HL-60 (cell line): ENCODE measurements at regions not wholly inside any gene's neighbourhood (a gene's known extent, or its start where the extent isn't known, plus 50 kb on each side); places are given as distances from the start of the nearest gene placed in this dataset.

Experiments used
- POLR2AphosphoS5 ChIP-seq: IDR thresholded peaks from 2 replicates; pipeline ENCODE4 v1.6.1; 2012; ENCODE audit warnings: low read depth
- TF ChIP-seq, protein P1 (sequence below): IDR thresholded peaks from one replicate; pipeline ENCODE4 v1.5.1; 2011; ENCODE audit warnings: low read length, control low read depth, inconsistent platforms; ENCODE audit not compliant: insufficient read depth

DNA sequence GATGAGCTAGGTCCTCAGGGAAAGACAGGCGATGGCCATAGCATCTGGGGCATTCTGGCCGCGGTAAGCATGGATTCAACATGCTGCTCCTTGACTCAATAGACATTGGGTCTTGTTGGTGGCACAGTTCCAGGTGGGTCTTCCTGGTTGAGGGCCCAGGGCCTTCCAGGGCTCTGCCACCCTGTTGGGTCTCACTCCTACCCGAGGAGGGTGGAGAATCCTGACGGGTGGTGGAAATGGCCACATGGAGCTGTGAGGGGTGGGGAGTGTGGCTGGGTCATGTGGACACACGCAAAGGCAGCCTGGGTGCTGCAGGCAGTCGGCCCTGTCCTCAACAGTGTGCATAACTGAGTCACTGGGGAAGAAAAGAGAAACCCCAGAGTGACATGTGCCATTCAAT, 148.1 kb downstream of the KIF26A start:
- TF ChIP-seq, protein P1, sequence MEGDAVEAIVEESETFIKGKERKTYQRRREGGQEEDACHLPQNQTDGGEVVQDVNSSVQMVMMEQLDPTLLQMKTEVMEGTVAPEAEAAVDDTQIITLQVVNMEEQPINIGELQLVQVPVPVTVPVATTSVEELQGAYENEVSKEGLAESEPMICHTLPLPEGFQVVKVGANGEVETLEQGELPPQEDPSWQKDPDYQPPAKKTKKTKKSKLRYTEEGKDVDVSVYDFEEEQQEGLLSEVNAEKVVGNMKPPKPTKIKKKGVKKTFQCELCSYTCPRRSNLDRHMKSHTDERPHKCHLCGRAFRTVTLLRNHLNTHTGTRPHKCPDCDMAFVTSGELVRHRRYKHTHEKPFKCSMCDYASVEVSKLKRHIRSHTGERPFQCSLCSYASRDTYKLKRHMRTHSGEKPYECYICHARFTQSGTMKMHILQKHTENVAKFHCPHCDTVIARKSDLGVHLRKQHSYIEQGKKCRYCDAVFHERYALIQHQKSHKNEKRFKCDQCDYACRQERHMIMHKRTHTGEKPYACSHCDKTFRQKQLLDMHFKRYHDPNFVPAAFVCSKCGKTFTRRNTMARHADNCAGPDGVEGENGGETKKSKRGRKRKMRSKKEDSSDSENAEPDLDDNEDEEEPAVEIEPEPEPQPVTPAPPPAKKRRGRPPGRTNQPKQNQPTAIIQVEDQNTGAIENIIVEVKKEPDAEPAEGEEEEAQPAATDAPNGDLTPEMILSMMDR, result no peak
- TF ChIP-seq POLR2AphosphoS5, result no peak
